A549 (cell line): ENCODE measurements at regions not wholly inside any gene's neighbourhood (a gene's known extent, or its start where the extent isn't known, plus 50 kb on each side); places are given as distances from the start of the nearest gene placed in this dataset.

Experiments
- CTCF ChIP-seq: fragments of >200 bp; sonication (Bioruptor Twin); formaldehyde crosslinking; IDR thresholded peaks from 3 replicates; pipeline ENCODE4 v1.5.1; 2016
- EP300 ChIP-seq, 2 experiments: fragments of >200 bp; sonication (Bioruptor Twin); formaldehyde crosslinking; IDR thresholded peaks; 2 replicates in 1 of 2; 3 replicates in 1 of 2; pipeline ENCODE4 v1.6.1; 2016 to 2017
- HMGXB4 ChIP-seq: fragments of 250-450 bp; sonication (Bioruptor Pico); IDR thresholded peaks from 2 replicates; pipeline ENCODE4 v1.5.0; 2021; ENCODE audit warnings: mild to moderate bottlenecking, moderate library complexity, borderline replicate concordance
- MAX ChIP-seq: IDR thresholded peaks from 2 replicates; pipeline ENCODE4 v1.6.1; 2012
- TP53 ChIP-seq: fragments of 250-450 bp; sonication (Bioruptor Pico); IDR thresholded peaks from 2 replicates; pipeline ENCODE4 v1.5.0; 2021; ENCODE audit warnings: mild to moderate bottlenecking, moderate library complexity
- USF2 ChIP-seq: fragments of 450-650 bp; IDR thresholded peaks from 2 replicates; pipeline ENCODE4 v1.6.1; 2014; ENCODE audit warnings: antibody characterized with exemption

GRCh38 chr4:179307297-179308136, 1865.3 kb upstream of the AGA start:
- no peak for TF ChIP-seq USF2
- no peak for TF ChIP-seq MAX
- no peak for TF ChIP-seq TP53 (CRISPR knock-in tag)
- TF ChIP-seq EP300 (IDR thresholded peaks at IDR 0.05): no peak
- peak; percentile 44 for TF ChIP-seq CTCF
- TF ChIP-seq HMGXB4 (CRISPR knock-in tag): no peak
